NT2/D1 (cell line): ENCODE measurements at regions not wholly inside any gene's neighbourhood (a gene's known extent, or its start where the extent isn't known, plus 50 kb on each side); places are given as distances from the start of the nearest gene placed in this dataset.

ENCODE experiments used
- SUZ12 ChIP-seq: IDR thresholded peaks from 2 replicates; pipeline ENCODE4 v1.6.1; 2011; ENCODE audit not compliant: insufficient read length, insufficient read depth; ENCODE audit errors: extremely low read depth
- YY1 ChIP-seq: IDR thresholded peaks from 2 replicates; pipeline ENCODE4 v1.6.1; 2011; ENCODE audit not compliant: insufficient read length, insufficient read depth
- ZNF274 ChIP-seq: IDR thresholded peaks from 2 replicates; pipeline ENCODE4 v1.6.1; 2011; ENCODE audit warnings: mild to moderate bottlenecking, low read depth, low read length

DNA sequence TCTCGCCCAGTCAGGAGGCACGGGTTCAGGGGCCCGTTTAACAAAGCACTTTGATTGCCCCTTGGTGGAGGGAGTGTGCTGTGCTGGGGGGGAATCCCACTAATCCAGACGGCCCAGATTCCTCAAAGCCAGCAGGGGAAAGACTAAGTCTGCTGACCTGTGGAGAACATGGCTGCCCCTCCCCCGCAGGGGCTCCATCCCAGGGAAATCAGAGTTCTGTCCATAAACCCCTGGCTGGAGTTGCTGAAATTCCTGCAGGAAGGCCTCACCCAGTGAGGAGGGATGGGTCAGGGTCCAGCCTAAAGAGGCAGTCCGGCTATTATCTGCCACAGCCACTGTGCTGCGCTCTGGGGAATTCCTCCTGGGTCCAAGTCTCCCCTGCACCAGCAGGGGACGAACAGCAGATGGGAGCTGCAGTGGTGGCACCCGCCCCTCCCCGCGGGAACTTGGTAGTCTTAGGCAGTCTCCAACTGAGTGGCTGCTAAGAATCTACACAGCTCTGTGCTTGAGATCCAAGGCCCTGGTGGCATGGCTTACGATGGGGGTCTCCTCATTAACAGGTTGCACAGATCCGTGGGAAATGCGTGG lies 174.0 kb upstream of the DAB2 start:
- TF ChIP-seq ZNF274 = no peak
- no peak for TF ChIP-seq SUZ12
- no peak for TF ChIP-seq YY1
